ENCODE measurements at regions not wholly inside any gene's neighbourhood (a gene's known extent, or its start where the extent isn't known, plus 50 kb on each side); places are given as distances from the start of the nearest gene placed in this dataset.
A peak's percentile ranks its signal among the peaks of the same experiment; 100 is the strongest.

- TF ChIP-seq CTCF (IDR thresholded peaks at IDR 0.05; ENCODE audit: unreplicated experiment), result no peak
- Mint-ChIP-seq H3K4me1 (ENCODE audit: insufficient read depth, unreplicated experiment) (peaks cover 11% of the 10 kb centered on the region), H3K9me3 (ENCODE audit: unreplicated experiment) (no peaks in the 10 kb centered on the region), H3K27me3 (ENCODE audit: insufficient read depth, unreplicated experiment) (no peaks in the 10 kb centered on the region), H3K27ac (ENCODE audit: low read depth, unreplicated experiment) (no peak overlapping the region), H3K4me3 (ENCODE audit: unreplicated experiment) (no peak overlapping the region), H3K36me3 (ENCODE audit: insufficient read depth, unreplicated experiment) (no peaks in the 10 kb centered on the region)
- BruUV-seq (replicated peaks), result no TSS peak
- no peak for DNase-seq (ENCODE audit: unreplicated experiment)
- CTCF ChIA-PET, result interaction anchor here (1.5 kb wide), 1 partner anchor 21 kb away, joined by 5 read pairs; no protein-coding TSS in a partner anchor
- intact Hi-C loops (cut with micrococcal nuclease), result no loop called here
- POLR2A ChIA-PET, result interaction anchor here (1.0 kb wide), 1 partner anchor 57 kb away, joined by 3 read pairs; no protein-coding TSS in a partner anchor
These were observed 75.3 kb upstream of the PLEKHG7 start for GRCh38 chr12:92627511-92627910.

- CTCF ChIA-PET, result no interaction called here
- no peak for TF ChIP-seq CTCF (IDR thresholded peaks at IDR 0.05; ENCODE audit: unreplicated experiment)
- intact Hi-C loops (cut with micrococcal nuclease), result no loop called here
These were observed 77.0 kb upstream of the PLEKHG7 start for GRCh38 chr12:92625639-92626310.

GRCh38 chr12:92624236-92624635 lies 78.6 kb upstream of the PLEKHG7 start:
- no TSS peak for BruUV-seq (replicated peaks)
- ChIA-PET CTCF (interaction anchor here (0.9 kb wide), 2 partner anchors 15 to 1242 kb away, joined by 3 to 5 read pairs; no protein-coding TSS in a partner anchor), POLR2A (interaction anchor here (1.4 kb wide), 2 partner anchors 12 to 25 kb away, joined by 4 to 5 read pairs; no protein-coding TSS in a partner anchor)
- TF ChIP-seq CTCF (IDR thresholded peaks at IDR 0.05; ENCODE audit: unreplicated experiment), result no peak
- H3K27me3 Mint-ChIP-seq (ENCODE audit: insufficient read depth, unreplicated experiment), result no peaks in the 10 kb centered on the region
- H3K9me3 Mint-ChIP-seq (ENCODE audit: unreplicated experiment), result no peaks in the 10 kb centered on the region
- peaks cover 32% of the 10 kb centered on the region for H3K4me1 Mint-ChIP-seq (ENCODE audit: insufficient read depth, unreplicated experiment)
- no peaks in the 10 kb centered on the region for H3K36me3 Mint-ChIP-seq (ENCODE audit: insufficient read depth, unreplicated experiment)
- no peak overlapping the region for H3K27ac Mint-ChIP-seq (ENCODE audit: low read depth, unreplicated experiment)
- H3K4me3 Mint-ChIP-seq (ENCODE audit: unreplicated experiment), result no peak overlapping the region
- intact Hi-C loops (cut with micrococcal nuclease), result no loop called here
- peak; percentile 30 for DNase-seq (ENCODE audit: unreplicated experiment)

More at GRCh38 chr12:92625639-92626310, 77.0 kb upstream of the PLEKHG7 start:
- H3K9me3 Mint-ChIP-seq (ENCODE audit: unreplicated experiment), result no peaks in the 10 kb centered on the region
- no peak for DNase-seq (ENCODE audit: unreplicated experiment)
- BruUV-seq (replicated peaks), result no TSS peak
- POLR2A ChIA-PET, result no interaction called here
- H3K27me3 Mint-ChIP-seq (ENCODE audit: insufficient read depth, unreplicated experiment), result no peaks in the 10 kb centered on the region
- peaks cover 18% of the 10 kb centered on the region for H3K4me1 Mint-ChIP-seq (ENCODE audit: insufficient read depth, unreplicated experiment)
- H3K27ac Mint-ChIP-seq (ENCODE audit: low read depth, unreplicated experiment), result no peak overlapping the region
- H3K4me3 Mint-ChIP-seq (ENCODE audit: unreplicated experiment), result no peak overlapping the region
- H3K36me3 Mint-ChIP-seq (ENCODE audit: insufficient read depth, unreplicated experiment), result no peaks in the 10 kb centered on the region

GRCh38 chr12:92623386-92623785 lies 79.4 kb upstream of the PLEKHG7 start:
- CTCF ChIA-PET, result interaction anchor here (0.8 kb wide), 1 partner anchor 9 kb away, joined by 3 read pairs; no protein-coding TSS in a partner anchor
- no TSS peak for BruUV-seq (replicated peaks)
- H3K27me3 Mint-ChIP-seq (ENCODE audit: insufficient read depth, unreplicated experiment), result no peaks in the 10 kb centered on the region
- no peak for TF ChIP-seq CTCF (IDR thresholded peaks at IDR 0.05; ENCODE audit: unreplicated experiment)
- H3K4me3 Mint-ChIP-seq (ENCODE audit: unreplicated experiment), result no peak overlapping the region
- peaks cover 32% of the 10 kb centered on the region for H3K4me1 Mint-ChIP-seq (ENCODE audit: insufficient read depth, unreplicated experiment)
- DNase-seq (ENCODE audit: unreplicated experiment), result no peak
- POLR2A ChIA-PET, result interaction anchor here (0.5 to 1.4 kb wide), 5 partner anchors 13 to 1261 kb away, joined by 3 to 5 read pairs (median 4); no protein-coding TSS in a partner anchor
- intact Hi-C loops (cut with micrococcal nuclease), result no loop called here
- no peaks in the 10 kb centered on the region for H3K36me3 Mint-ChIP-seq (ENCODE audit: insufficient read depth, unreplicated experiment)
- H3K27ac Mint-ChIP-seq (ENCODE audit: low read depth, unreplicated experiment), result no peak overlapping the region
- no peaks in the 10 kb centered on the region for H3K9me3 Mint-ChIP-seq (ENCODE audit: unreplicated experiment)

All from MCF 10A (cell line).